ENCODE measurements at regions not wholly inside any gene's neighbourhood (a gene's known extent, or its start where the extent isn't known, plus 50 kb on each side); places are given as distances from the start of the nearest gene placed in this dataset.

DNA sequence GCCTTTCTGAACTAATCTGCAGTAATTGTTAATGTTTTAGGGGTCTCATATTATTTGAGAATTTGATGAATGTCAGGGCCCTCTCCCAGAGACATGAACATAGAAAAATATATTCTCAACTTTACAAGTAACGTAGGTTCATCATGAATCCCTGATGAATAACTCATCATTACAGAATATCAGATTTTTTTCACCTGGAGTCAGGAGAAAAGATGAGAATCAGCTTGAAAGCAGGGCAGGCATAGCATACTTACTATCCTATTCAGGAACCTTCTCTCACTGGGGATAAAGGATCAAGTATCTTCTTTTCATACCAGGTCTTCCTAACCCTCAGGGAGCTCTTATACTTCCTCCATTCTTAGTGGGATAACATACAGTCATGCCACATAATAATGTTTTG lies 552.6 kb upstream of the TBL1XR1 start:
- in situ Hi-C loops (cut with HindIII; ENCODE audit: low sequenced_read_pairs), result loop anchor here (5.0 kb wide), 1 partner anchor 32 kb away; no protein-coding TSS in a partner anchor

DNA sequence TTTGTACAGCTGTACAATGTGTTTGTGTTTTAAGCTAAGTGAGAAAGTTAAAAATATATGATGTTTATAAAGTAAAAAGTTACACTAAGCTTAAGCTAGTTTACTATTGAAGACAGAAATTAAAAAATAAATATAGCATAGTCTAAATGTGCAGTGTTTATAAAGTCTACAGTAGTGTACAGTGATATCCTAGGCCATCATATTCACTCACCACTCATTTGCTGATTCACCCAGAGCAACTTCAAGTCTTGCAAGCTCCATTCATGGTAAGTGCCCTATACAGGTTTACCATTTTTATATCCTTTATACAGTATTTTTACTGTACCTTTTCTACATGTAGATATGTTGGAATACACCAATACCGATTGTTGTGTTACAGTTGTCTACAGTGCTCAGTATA lies 553.2 kb upstream of the TBL1XR1 start:
- in situ Hi-C loops (cut with HindIII; ENCODE audit: low sequenced_read_pairs), result no loop called here

DNA sequence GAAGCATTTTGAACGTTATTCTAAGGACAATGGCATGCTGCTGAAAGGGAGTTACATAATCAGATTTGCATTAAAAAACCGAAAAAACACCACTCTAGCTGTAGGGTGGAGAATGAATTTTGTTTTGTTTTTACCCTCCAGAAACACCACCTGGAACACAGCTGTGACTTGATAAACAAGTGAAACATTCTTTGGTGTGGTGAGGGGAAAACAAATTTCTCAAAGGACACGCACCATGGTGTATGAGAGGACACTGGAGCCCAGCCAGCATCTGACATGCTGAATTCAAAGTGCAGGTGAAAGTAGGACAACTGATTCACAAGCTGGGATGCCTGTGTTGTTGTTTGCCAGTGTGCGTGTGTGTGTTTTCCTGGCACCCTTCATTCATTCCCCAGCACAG lies 554.5 kb upstream of the TBL1XR1 start:
- in situ Hi-C loops (cut with HindIII; ENCODE audit: low sequenced_read_pairs), result no loop called here

DNA sequence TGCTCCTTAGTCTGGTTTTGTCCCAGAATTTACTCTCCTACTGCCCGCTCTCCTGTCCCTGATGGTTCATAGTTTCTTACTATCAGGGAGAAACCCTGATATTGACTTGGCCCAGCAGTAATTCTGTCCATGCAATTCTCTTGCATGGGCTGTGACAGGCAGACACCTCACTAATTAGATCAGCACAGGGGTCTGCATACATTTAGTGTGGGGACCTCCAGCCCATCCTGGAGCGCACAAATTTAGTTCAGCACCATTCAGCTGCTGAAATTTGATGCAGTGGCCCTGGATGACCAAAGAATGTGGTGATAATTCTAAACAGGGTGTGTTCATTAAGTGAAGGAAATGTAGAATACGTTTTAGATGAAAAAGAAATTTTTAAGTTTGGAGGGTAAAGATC lies 555.5 kb upstream of the TBL1XR1 start:
- in situ Hi-C loops (cut with HindIII; ENCODE audit: low sequenced_read_pairs), result no loop called here

DNA sequence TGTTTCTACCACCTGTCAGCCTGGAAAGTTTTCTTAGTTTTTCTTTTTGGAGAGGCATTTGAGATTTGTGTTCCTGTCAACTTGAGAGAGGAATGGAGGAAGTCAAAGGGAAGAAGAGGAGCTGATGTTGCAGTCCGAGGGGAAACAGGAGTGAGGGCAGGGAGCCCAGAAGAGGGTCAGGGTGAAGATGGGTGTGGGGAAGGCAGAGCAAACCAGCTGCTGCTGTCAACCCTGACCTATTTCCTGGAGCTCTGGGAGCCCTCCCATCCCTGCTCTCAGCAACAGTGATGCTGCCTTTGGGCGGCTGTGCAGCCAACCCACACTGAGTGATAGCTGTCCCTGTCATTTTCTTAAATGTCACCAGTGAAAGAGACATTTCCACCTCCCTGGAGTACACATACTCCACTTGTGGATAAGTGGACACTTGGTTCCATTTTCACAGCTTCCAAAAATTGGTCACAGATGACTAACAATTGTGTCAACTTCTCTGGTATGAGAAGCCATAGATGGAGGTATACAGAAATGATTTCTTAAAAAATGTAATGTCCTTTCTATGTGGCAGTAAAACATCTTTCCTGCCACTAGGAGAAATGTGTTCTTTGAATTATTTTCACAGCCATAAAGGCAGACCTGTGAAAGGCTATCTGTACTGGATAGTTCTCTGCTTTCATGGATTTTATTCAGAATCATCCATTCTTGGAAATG lies 556.3 kb upstream of the TBL1XR1 start:
- in situ Hi-C loops (cut with HindIII; ENCODE audit: low sequenced_read_pairs), result no loop called here

DNA sequence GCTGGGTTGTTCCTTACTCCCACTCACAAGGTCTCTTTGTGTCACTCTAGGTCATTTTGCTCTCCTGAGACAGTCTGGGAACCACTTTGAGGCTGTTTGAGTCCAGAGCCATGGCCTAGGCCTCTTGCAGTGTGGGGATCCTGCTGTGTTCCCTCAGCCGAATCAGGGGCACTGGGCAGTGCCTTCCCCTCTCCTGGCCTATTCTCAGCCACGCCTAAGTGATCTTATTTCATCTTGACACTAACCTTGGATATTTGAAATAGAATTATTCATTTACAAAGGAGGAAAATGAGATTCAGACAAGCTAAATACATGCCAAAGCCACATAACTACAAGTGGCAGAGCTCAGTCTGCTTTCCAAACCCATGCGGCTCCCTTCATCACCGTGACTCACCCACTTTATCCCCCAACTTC lies 557.2 kb upstream of the TBL1XR1 start:
- in situ Hi-C loops (cut with HindIII; ENCODE audit: low sequenced_read_pairs), result no loop called here

DNA sequence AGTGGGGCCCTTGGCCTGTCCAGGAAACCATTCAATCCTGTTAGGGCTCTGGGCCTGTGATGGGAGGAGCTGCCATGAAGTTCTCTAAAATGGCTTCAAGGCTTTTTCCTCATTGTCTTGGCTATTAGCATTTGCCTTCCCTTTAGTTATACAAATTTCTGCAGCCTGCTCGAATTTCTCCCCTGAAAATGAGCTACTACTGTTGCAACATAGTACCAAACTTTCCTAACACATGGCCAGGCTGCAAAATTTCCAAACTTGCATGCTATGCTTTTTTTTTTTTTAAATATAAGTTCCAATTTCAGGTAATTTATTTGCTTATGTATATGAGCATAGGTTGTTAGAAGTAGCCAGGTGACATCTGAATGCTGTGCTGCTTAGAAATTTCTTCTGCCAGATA lies 560.8 kb upstream of the TBL1XR1 start:
- in situ Hi-C loops (cut with HindIII; ENCODE audit: low sequenced_read_pairs), result no loop called here

DNA sequence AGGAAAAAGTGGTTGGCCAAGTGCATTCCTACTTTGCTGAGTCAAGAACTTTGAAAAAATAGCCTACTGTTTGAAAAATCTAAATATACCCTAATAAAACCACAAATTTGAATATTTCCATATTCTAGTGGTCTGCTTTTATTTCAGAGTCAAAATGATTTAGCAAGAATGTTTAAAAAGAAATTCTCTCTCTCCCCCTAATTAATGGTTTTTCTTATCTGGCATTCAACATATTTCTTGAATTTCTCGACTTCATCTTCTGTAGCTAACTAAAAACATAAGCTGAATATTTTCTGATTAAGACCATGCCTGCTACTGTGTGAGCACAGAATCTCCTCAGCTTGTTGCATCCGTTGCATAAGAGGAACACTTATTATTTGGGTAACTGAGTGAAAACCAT lies 563.5 kb upstream of the TBL1XR1 start:
- in situ Hi-C loops (cut with HindIII; ENCODE audit: low sequenced_read_pairs), result no loop called here

DNA sequence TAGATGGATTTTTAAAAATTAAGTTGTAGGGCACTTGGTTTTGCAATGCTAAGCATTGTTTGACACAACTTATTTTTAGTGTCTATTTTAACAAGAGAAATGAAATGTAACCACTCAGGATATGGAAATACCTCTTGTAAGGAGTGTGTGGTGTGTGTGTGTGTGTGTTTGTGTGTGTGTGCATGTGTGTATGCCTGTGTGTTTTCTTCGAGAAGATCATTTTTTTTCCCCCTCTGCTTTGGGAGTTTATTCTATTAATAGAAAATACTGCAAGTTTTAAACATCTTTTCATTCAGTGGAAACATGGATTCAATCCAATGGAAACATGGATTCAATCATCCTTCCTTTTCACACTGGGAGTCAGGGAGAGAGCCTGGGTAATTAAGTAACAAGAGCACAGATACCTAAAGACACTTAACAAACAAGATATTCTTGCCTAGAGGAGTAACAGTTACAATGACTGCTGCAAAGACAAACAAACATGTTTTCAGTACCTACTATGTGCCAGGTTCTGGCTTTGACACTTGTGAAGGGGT lies 567.2 kb upstream of the TBL1XR1 start:
- in situ Hi-C loops (cut with HindIII; ENCODE audit: low sequenced_read_pairs), result no loop called here

DNA sequence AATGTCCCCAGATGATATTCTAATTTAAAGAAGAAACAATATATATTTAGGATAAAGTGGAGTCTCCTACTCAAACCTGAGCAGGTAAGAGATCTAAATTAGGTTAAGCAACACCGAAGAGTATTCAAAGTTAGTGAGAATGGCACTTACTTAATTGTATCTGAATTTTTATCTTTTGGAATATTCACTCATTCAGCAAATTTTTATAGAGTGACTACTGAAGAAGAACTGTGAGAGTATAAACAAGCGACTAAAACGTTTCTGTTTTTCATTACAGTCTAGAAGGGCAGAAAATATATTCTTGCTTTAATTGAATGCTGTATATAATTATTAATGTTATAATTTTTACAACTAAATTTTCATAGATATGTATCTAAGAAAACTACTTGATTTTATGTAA lies 567.7 kb upstream of the TBL1XR1 start:
- in situ Hi-C loops (cut with HindIII; ENCODE audit: low sequenced_read_pairs), result no loop called here

DNA sequence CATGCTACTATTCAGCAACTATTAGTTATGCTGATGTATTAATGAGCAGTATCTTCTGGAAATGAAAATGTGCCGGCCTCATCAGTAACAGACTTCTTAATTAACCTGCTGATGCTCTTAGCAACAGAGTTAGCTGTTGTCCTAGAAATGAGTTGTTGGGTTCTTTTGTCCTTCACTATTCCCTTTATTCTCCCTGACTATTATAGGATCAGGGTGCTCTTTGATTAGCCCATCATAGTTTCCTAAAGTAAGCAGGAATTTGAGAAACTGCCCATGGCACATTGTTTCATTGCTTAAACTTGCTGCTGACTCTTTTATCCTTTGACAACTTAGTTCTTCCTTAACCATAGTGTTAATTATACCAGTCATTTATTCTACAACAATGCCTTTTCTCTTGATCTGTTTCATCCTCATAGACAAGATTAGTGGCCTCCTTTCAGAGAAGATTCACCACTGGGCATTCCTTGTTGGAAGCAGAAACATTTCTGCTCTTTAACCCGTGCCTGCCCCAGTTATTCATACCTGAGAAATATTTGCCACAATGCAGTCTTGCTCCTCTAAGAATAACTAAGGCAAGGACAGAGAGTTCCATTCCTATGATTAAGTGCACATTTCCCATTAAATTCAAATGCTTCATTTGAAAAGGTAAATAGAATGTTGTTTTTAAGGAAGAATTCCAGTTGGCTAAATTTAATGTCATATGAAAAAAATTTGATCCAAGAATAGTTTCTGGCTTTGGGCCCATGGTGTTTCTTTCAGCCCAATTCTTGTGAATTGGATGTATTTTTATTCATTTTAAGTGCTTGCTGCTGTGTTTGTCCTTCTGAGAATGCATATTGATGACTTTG lies 573.3 kb upstream of the TBL1XR1 start:
- in situ Hi-C loops (cut with HindIII; ENCODE audit: low sequenced_read_pairs), result no loop called here

DNA sequence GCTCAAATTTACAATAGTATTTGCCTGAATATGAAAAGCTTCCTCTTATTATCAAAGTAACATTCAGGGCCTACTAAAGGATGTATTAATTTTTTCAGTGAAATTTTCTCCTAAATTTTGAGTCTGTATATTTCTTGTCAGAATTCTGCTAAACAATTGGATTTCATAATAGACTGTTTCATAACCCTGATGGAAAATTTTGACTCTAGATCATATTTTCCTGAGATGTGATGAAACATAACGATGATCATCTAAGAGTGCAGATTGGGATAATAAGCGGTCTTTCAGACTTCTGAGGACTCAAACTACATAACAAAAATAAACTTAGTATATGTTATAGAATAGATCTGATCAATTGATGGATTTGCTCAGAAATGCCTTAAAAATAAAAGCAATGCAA lies 574.5 kb upstream of the TBL1XR1 start:
- in situ Hi-C loops (cut with HindIII; ENCODE audit: low sequenced_read_pairs), result no loop called here

DNA sequence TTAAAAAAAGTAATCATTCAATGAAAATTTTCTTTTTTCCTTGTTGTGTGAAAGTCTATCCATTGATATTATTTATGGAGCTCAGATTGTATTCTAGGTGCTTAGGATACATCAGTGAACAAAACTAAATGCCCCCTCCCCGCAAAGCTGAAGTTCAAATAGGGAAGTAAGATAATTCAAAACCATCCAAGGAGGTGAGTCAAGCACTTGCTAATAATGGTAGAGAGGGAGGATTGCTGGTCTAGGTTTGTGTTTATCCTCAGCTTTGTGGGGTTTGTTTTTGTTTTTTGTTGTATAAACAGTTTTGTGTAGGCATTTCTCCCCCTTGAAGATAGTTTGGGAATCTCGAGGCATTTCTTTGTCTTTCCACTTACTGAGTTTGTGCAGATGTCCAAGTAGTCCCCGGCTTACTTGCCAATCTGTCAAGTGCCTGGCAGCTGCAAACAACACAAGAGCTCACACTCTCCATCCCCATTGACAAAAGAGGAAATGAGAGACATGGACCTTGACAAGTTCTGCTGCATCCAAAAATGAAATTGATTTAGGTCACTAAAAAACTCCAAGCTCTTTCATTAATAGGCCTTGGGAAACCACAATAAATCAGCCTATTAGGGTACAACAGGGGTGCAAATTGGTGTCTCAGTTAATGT lies 575.8 kb upstream of the TBL1XR1 start:
- in situ Hi-C loops (cut with HindIII; ENCODE audit: low sequenced_read_pairs), result no loop called here

DNA sequence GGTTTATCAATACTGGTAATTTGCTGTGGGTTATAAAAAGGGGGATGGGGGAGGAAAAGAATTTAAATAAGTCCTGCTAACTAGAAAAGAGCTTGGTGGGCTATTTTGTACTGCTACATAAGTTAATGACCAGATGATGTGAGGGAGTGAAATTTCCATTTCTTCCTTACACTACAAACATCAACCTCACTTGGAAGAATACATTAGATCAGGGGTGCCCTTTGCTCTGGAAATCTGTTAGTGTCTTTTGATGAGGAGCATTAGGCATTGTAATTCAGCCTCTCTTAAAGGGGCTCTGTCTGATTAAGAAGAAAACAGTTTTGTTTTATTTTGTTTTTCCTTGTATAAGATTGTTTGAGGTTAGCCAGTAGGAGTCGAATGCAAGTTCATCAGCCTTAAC lies 576.4 kb upstream of the TBL1XR1 start:
- in situ Hi-C loops (cut with HindIII; ENCODE audit: low sequenced_read_pairs), result no loop called here

DNA sequence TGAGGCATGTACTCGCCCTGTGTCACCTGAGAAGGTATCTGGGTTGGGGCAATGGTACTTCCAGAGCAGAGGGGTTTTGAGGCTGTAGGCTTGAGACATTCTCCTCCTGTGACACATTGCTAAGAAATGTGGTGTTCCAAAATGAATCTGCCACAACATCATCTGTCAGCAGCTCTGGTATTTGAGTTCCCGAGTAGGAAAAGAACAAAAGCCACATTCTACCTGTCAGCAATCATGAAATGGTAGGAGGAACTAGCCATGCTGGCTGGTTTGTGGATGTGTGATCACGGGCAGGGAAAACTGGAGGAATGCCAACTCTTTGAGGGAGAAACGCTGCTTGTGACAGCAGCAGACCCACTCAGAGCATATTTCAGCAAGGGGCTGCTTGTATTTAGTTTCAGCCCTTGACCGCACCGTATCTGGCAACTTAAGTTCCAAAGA lies 579.4 kb upstream of the TBL1XR1 start:
- in situ Hi-C loops (cut with HindIII; ENCODE audit: low sequenced_read_pairs), result no loop called here

DNA sequence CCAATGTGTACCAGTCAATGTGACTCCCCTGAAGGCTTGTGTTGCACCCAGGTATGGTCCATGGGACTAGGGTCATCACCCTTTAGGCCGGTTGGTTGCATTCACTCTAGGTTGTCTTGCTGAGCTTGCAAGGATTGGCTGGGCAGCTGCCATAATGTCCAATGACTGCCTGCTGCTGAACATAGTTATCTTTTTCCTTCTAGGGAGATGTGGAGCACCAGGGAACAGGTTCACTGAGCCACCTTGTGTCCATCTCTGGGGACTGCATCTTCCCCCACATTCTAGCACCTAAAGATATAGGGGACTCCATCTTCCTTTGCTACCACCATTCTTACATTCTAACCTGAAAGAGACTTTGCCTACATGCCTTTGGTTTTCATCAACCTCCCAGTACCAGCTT lies 580.4 kb upstream of the TBL1XR1 start:
- in situ Hi-C loops (cut with HindIII; ENCODE audit: low sequenced_read_pairs), result no loop called here

DNA sequence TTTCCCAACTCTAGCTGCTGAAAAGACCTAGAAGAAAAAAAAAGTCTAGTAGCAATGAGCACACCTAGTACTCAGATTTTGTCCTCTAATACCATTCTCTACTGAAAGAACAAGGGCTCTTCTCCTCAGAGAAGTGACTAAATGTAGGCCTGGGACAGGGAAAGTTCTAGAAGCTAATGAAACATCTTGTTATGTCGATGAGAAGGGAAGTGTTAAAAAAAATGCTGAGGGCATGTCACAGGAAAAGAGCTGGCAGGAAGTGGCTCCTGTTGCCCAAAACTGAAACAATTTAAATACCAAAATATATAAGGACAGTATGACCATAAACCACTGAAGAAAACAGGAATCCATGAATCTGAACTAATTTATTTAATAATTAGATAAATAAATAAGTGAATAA lies 581.4 kb upstream of the TBL1XR1 start:
- in situ Hi-C loops (cut with HindIII; ENCODE audit: low sequenced_read_pairs), result no loop called here

DNA sequence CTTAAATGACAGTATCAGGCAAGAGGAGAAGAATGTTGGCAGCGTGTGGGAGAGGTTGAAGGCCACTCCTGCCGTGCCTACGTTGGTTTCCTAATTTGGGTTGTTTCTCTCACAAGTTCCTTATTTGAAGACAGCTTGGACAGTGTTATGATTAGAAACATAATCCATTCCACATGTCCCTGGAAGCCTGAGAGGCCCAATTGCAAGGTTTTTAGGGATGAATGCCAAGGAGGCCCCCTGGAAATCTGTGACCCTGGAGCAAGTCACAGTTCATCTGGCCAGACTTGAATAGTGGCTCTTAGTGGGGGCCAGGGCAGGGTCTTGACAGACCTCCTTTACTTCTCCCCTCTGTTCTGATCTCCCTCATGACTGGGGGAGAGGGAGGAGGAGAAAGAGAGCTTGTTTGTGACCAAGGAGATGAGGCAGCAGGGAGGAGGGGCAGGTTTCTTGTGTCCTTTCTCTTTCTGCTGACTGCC lies 584.4 kb upstream of the TBL1XR1 start:
- in situ Hi-C loops (cut with HindIII; ENCODE audit: low sequenced_read_pairs), result loop anchor here (5.0 kb wide), 1 partner anchor 34 kb away; no protein-coding TSS in a partner anchor

DNA sequence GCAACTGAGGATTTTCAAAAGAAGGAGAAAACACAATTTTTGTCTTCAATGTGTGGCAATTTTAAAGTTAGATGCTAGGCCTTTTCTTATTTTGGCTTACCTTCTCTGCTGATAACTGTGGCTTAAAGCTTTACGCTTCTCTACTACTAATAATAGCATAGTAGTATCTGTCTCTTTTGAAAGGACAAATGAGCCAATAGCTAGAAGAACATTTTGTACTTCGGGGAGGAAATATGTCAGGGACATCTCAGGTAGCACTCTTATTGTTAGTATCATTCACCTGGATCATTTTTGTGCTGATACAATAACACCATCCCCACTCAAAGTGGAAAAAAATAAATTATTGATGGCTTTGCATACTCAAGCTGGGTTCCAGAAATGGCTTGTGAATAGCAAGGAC lies 586.1 kb upstream of the TBL1XR1 start:
- in situ Hi-C loops (cut with HindIII; ENCODE audit: low sequenced_read_pairs), result loop anchor here (5.0 kb wide), 1 partner anchor 36 kb away; no protein-coding TSS in a partner anchor

DNA sequence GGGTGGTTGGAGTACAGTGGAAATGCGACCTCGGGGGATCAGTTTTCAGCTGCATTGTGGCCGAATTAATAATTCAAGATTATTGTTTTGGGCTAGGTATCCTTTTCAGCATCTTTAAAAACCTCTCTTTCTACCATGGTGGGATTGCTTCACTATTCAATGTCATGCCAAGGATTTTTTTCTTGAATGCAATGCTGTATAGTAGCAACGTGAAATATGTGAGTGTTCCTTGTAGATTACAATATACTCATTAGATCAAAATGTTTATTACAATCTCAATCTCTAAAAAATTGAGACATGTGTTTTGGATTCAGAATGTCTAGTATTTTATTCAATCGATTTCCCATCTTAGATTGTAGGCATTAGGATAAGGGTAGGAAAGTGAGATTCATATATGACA lies 586.5 kb upstream of the TBL1XR1 start:
- in situ Hi-C loops (cut with HindIII; ENCODE audit: low sequenced_read_pairs), result loop anchor here (5.0 kb wide), 1 partner anchor 36 kb away; no protein-coding TSS in a partner anchor
